GM23248 (cell line): ENCODE measurements at regions not wholly inside any gene's neighbourhood (a gene's known extent, or its start where the extent isn't known, plus 50 kb on each side); places are given as distances from the start of the nearest gene placed in this dataset.

Source experiments
- EZH2 ChIP-seq: fragments of 200-600 bp; sonication (generic); IDR thresholded peaks from 2 replicates; pipeline ENCODE4 v1.6.1; 2018; ENCODE audit warnings: antibody characterized with exemption, mild to moderate bottlenecking; ENCODE audit not compliant: insufficient read depth, poor library complexity, severe bottlenecking
- EZH2phosphoT487 ChIP-seq: fragments of 200-600 bp; sonication (generic); IDR thresholded peaks from 2 replicates; pipeline ENCODE4 v1.6.1; 2018; ENCODE audit warnings: antibody characterized with exemption, moderate library complexity, mild to moderate bottlenecking, low read depth; ENCODE audit not compliant: insufficient read depth

- TF ChIP-seq EZH2phosphoT487, result no peak
- no peak for TF ChIP-seq EZH2
These were observed 429.2 kb upstream of the ZP4 start for GRCh38 chr1:238319957-238320356.
